Globus pallidus (tissue), 1 donor: ENCODE measurements at regions not wholly inside any gene's neighbourhood (a gene's known extent, or its start where the extent isn't known, plus 50 kb on each side); places are given as distances from the start of the nearest gene placed in this dataset.
A peak's percentile ranks its signal among the peaks of the same experiment; 100 is the strongest.
"Not testable (repeated sequence)": the region's sequence is repeated elsewhere in the genome, so short reads cannot be mapped to it uniquely, and the experiment has no call there.

ENCODE experiments used
- DNase-seq: peaks from one replicate; pipeline ENCODE4 v3.0.0-alpha.2; 2015; ENCODE audit warnings: low spot score

GRCh38 chr6:113701552-113702254 is 155.4 kb upstream of the MARCKS start:
- no peak for DNase-seq

- no peak for DNase-seq
Measured at GRCh38 chr6:113707194-113707593, 150.0 kb upstream of the MARCKS start.

- DNase-seq, result no peak
Measured at GRCh38 chr6:113709936-113710509, 147.1 kb upstream of the MARCKS start.

DNA sequence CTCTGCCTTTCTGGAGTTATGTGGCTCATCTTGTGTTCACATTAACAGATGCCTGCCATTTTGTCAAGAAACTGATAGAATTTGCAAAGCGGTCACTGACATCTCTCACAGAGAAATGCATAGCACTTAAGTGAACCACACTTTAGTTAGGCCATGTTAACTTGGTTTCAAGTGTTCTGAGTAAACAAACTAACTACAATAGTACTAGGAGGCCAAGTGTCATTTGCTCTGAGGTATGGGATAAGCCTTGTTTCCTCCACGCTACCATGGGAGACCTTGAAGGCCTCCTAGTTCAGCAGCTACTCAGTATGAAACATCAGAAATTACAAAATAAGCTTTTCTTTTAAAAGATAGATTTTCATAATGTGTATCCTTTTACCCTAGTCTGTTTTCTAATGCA is 143.5 kb upstream of the MARCKS start:
- no peak for DNase-seq

- no peak for DNase-seq
Measured at GRCh38 chr6:113718588-113718987, 138.6 kb upstream of the MARCKS start.

DNA sequence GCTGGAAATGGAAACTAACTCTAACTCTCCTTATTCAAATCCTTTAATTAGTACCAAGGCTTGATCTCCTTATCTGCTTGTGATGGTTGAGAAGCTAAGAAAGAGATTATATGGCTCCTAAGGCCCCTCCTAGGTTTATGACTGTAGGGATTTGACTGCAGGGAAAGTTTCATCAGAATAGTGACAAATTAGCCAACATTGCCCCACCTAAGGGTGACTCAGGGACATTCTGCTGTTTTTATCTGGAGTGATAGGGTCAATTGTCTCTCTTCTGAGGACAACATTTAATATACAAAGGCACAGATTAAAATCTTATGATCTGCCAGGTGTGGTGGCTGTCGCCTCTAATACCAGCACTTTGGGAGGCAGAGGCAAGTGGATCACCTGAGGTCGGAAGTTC is 138.1 kb upstream of the MARCKS start:
- no peak for DNase-seq

- no peak for DNase-seq
Measured at GRCh38 chr6:113719545-113719944, 137.6 kb upstream of the MARCKS start.

- DNase-seq, result no peak
Measured at GRCh38 chr6:113723182-113723581, 134.0 kb upstream of the MARCKS start.

GRCh38 chr6:113724927-113725326 is 132.2 kb upstream of the MARCKS start:
- not testable (repeated sequence) for DNase-seq

DNA sequence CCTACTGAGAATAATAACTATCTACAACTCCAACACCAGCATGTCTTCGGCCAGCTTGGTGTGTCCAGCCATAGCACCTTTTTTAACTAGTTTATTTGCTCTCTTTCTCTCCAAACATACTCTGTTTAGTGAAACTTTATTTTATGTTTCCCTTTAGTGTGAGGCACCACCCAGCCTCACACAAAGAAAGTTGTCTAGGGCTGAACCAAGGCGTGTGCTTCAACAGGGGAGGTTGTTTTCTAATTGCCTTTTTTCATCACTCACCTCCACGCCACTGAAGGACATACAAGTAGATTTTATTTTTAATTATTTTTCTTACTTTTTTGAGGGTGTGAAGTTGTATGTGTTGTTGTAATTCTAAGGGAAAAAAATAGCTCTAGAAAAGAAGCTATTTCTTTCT is 125.6 kb upstream of the MARCKS start:
- no peak for DNase-seq

DNA sequence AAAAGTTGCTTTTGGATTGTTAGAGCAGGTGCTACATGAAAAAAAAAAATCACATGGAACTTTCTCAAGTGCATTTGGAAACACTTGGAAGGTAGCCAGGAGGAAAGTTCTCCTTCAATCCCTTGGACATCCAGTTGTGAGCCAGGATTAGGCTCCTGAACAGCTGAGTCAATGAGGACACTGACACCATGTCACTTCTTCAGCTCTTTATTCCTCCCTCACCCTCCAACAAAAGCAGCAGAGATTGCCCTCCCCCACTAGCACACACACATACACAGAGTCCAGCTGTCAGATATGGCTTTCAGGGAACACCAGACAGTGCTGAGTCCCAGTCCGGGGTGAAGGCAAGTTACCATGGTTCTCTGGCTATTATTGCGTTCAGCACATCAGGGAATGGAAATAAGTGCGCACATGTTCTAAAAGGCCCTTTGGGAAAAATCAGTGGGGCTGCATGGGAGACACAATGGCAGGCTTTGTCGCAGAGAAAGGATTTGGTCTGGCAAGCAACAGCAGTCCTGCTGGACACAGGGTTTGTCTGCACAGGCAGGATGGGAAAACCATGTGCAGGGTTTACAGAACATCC is 124.7 kb upstream of the MARCKS start:
- peak; percentile 78 for DNase-seq

DNA sequence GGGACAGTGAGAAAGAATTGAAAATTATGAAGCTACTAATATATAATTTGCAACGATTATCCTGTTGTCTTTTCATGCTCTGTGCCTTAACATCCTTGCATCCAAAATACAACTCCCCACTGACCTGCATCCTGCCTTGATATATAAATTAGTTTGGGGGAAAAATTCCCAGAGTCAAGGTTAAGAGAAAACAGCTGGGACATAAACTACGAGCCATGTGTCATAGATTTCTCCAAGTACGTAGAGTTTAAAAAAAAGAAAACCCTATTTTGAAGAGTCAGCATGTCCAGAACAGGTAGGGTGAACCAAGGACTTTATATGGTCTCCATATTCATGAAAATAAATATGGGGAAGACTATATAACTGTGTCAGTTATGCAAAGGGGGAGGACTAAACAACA is 123.8 kb upstream of the MARCKS start:
- DNase-seq, result no peak

GRCh38 chr6:113734982-113735381 is 122.2 kb upstream of the MARCKS start:
- no peak for DNase-seq

- DNase-seq, result no peak
Measured at GRCh38 chr6:113735491-113735890, 121.7 kb upstream of the MARCKS start.

DNA sequence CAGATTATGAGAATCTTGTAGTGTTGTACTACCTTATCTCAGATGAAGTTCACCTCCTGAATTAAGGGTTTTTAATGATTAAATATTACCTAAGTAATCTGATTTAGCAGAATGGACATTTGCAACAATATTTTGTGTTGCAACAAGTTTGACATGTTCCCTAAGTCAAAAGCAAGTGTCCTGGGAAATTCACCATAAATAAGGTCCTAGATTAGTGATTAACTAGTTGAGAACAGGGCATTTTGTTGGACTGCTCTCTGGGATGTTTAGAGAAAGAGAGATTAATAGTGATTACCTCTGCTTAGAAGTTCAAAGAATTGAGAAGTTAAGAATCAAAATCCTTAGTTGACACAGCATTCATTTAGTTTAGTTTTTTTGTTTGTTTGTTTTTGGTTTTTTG is 120.2 kb upstream of the MARCKS start:
- DNase-seq, result no peak

GRCh38 chr6:113739041-113739655 is 118.0 kb upstream of the MARCKS start:
- no peak for DNase-seq

DNA sequence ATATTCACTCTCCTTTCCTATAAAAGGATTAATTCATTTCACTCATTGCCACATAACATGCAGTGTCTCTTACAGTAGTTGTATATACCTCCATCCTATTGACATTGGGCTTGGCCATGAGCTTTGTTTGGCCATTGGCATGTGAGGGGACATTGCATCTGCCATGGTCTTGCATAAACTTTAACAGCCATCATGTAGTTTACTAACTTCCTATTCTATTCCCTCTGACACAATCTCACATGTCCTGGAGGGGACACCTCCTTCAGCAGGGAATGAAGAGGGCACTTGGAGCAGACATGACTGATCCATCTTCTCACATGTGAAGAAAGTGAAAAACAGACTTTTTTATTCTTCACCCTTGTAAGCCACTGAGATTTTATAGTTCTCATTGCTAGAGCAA is 115.5 kb upstream of the MARCKS start:
- no peak for DNase-seq

DNA sequence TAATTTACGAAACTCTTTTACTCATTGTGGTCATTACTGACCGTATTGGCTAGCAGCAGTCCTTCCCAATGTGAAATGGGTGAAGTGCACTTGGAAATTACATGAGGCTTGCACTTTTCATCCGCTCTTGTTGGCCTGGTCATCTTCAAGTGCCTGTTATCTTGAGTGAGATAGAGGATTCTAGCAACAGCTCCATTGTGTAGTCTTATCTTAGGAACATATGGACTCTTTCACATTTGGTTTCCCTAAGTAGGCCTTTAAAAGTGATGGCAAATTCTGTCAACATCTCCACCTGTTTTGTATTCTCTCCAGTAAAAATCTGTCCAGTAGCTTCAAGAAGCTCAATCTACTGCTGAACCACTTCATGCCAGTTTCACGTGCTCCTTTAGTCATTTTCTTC is 114.8 kb upstream of the MARCKS start:
- DNase-seq, result no peak

DNA sequence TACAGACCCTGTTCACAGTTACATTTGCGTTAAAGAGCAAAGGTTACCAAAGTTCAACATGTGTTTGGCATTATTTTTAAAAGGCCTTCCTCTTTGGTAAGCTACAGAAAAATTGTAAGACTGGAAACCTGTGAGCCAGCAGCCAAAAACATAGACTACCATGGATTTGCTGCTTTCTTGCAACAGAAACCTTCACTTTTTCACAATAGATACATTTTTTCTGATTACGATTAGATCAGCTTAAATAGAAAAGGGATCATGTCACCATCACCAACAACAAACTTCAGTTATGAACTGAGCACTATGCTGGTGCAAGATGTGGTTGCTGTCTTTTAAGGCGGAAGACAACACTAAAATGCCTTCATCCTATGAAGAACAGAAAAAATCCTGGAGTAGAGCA is 112.3 kb upstream of the MARCKS start:
- no peak for DNase-seq

- no peak for DNase-seq
Measured at GRCh38 chr6:113750151-113750855, 106.8 kb upstream of the MARCKS start.

DNA sequence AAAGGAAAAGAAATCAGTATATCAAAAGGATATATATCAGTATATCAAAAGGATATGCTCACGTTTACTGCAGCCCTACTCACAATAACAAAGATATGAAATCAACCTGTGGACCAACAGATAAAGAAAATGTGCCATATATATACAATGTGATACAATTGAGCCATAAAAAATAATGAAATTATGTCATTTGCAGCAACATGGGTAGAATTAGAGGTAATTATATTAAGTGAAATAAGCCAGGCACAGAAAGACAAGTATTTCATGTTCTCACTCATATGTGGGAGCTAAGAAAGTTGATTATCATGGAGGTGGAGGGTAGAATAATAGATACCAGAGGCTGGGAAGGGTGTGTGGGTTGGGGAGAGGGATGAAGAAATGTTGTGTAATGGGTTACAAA is 102.9 kb upstream of the MARCKS start:
- no peak for DNase-seq

- DNase-seq, result no peak
Measured at GRCh38 chr6:113755449-113756289, 101.5 kb upstream of the MARCKS start.
